K562 (cell line): ENCODE measurements at regions not wholly inside any gene's neighbourhood (a gene's known extent, or its start where the extent isn't known, plus 50 kb on each side); places are given as distances from the start of the nearest gene placed in this dataset.

ENCODE experiments used
- ATAC-seq: fragments of 200-7000 bp; cut with Tn5 transposase; 3 replicates; pipeline ENCODE4 v1.9.1; 2020; ENCODE audit warnings: moderate library complexity
- BruUV-seq: library from RNA; stranded (reverse); fragments of 400-500 nt; replicated peaks from 2 replicates; lab custom pipeline; 2021; lab: Mats Ljungman, UMichigan
- CTCF ChIA-PET: fragments of 300-600 bp; formaldehyde crosslinking; extraction: SDS; loops from one replicate; lab custom pipeline; 2021; ENCODE audit warnings: low intra/inter-chr PET ratio; lab: Yijun Ruan, JAX
- POLR2A ChIA-PET: fragments of 300-600, 350-650 bp; sonication (Branson Sonifier 250); formaldehyde crosslinking; extraction: SDS; loops from one replicate; lab custom pipeline; 2021; ENCODE audit warnings: antibody characterized with exemption, inconsistent platforms; lab: Yijun Ruan, JAX
- DNase-seq, 4 experiments: peaks; one replicate each; pipeline versions ENCODE4 v3.0.0 to v3.0.0-alpha.2; 2011 to 2018; ENCODE audit warnings: low spot score in 3 of 4, mixed read lengths in 3 of 4; ENCODE audit errors: extremely low read depth in 1 of 4
- FAIRE-seq: peaks from 2 replicates; lab custom pipeline; 2011; peaks lifted over from hg19 to GRCh38; lab: Jason Lieb, UNC
- H2AFZ ChIP-seq: 2 replicates; pipeline ENCODE4 v1.6.0; 2011; ENCODE audit warnings: low read depth, low read length, control low read depth, inconsistent platforms
- H3K27ac ChIP-seq: fragments of 200-600 bp; 3 replicates; pipeline ENCODE4 v1.8.0; 2011; ENCODE audit warnings: low read depth, mild to moderate bottlenecking, control low read depth, inconsistent platforms, low read length, moderate library complexity, mixed read lengths; ENCODE audit errors: extremely low read depth
- H3K27me3 ChIP-seq, 2 experiments: fragments of 300-600 bp in 1 of 2; 2 replicates in 1 of 2; 3 replicates in 1 of 2; pipeline versions ENCODE4 v1.6.0 to v1.8.0; 2011; ENCODE audit warnings: inconsistent platforms in 2 of 2, low read length in 2 of 2, mild to moderate bottlenecking in 1 of 2, mixed read lengths in 1 of 2, moderate library complexity in 1 of 2; ENCODE audit not compliant: control insufficient read depth in 2 of 2, insufficient read depth in 2 of 2
- H3K36me3 ChIP-seq: fragments of 300-600 bp; 3 replicates; pipeline ENCODE4 v1.8.0; 2011; ENCODE audit warnings: mild to moderate bottlenecking, low read length, inconsistent platforms; ENCODE audit not compliant: control insufficient read depth, insufficient read depth
- H3K4me1 ChIP-seq, 2 experiments: fragments of 200-600 bp in 1 of 2; replicated peaks in 1 of 2; 2 replicates in 1 of 2; 3 replicates in 1 of 2; pipeline versions ENCODE4 v1.5.1 to v1.8.0; 2011; ENCODE audit warnings: inconsistent platforms in 2 of 2, low read length in 2 of 2, mild to moderate bottlenecking in 1 of 2, mixed read lengths in 1 of 2, moderate library complexity in 1 of 2; ENCODE audit not compliant: control insufficient read depth in 2 of 2, insufficient read depth in 2 of 2
- H3K4me2 ChIP-seq: 2 replicates; pipeline ENCODE4 v1.6.1; 2011; ENCODE audit warnings: low read length, control low read depth, inconsistent platforms, mixed read lengths; ENCODE audit not compliant: insufficient read depth
- H3K4me3 ChIP-seq: fragments of 200-600 bp; sonication (generic), shearing (Covaris generic); 2 replicates; pipeline ENCODE4 v1.5.1; 2016; ENCODE audit warnings: control low read depth, inconsistent platforms
- H3K79me2 ChIP-seq: fragments of 200-600 bp; 3 replicates; pipeline ENCODE4 v1.8.0; 2011; ENCODE audit warnings: low read length, inconsistent platforms; ENCODE audit not compliant: control insufficient read depth, insufficient read depth
- H3K9ac ChIP-seq, 2 experiments: 2 replicates each; pipeline versions ENCODE4 v1.6.0 to v1.6.1; 2011; ENCODE audit warnings: low read depth in 2 of 2, low read length in 2 of 2, control low read depth in 1 of 2, inconsistent platforms in 1 of 2, mild to moderate bottlenecking in 1 of 2, mixed read lengths in 1 of 2; ENCODE audit not compliant: insufficient read depth in 1 of 2
- H3K9me1 ChIP-seq: one replicate; pipeline ENCODE4 v1.6.0; 2011; ENCODE audit warnings: inconsistent platforms, mild to moderate bottlenecking, low read length, moderate library complexity; ENCODE audit not compliant: control insufficient read depth, insufficient read depth
- H3K9me3 ChIP-seq: replicated peaks from 2 replicates; pipeline ENCODE4 v1.5.1; 2011; ENCODE audit warnings: low read depth, low read length, inconsistent platforms; ENCODE audit not compliant: control insufficient read depth, insufficient read depth
- H4K20me1 ChIP-seq: replicated peaks from 2 replicates; pipeline ENCODE4 v1.6.1; 2011; ENCODE audit warnings: low read length, inconsistent platforms, mixed read lengths; ENCODE audit not compliant: control insufficient read depth, insufficient read depth
- BRCA1 ChIP-seq, 2 experiments: fragments of 450-650 bp in 1 of 2; sonication (generic) in 1 of 2; formaldehyde crosslinking in 1 of 2; IDR thresholded peaks; 2 replicates each; pipeline versions ENCODE4 v1.5.0 to v1.6.1; 2017 to 2020; ENCODE audit warnings: mild to moderate bottlenecking in 1 of 2, missing genetic modification reagents in 1 of 2
- COPS2 ChIP-seq: fragments of 450-650 bp; conservative IDR thresholded peaks from 2 replicates; pipeline ENCODE4 v1.6.1; 2016; ENCODE audit warnings: mild to moderate bottlenecking, moderate library complexity
- CREB5 ChIP-seq: fragments of 250-450 bp; sonication (Bioruptor Pico); IDR thresholded peaks from 2 replicates; pipeline ENCODE4 v1.5.0; 2020; ENCODE audit warnings: mild to moderate bottlenecking
- CSDE1 ChIP-seq, 2 experiments: fragments of 450-650 bp; IDR thresholded peaks; 2 replicates each; pipeline ENCODE4 v1.6.1; 2016; ENCODE audit warnings: mild to moderate bottlenecking in 1 of 2
- HCFC1 ChIP-seq: IDR thresholded peaks from 2 replicates; pipeline ENCODE4 v1.6.1; 2012; ENCODE audit warnings: low read depth, low read length, improper control_type of control experiment
- MCM2 ChIP-seq: fragments of 450-650 bp; IDR thresholded peaks from 2 replicates; pipeline ENCODE4 v1.6.1; 2017; ENCODE audit warnings: low read depth, mild to moderate bottlenecking
- TSHZ1 ChIP-seq: fragments of 250-450 bp; sonication (Bioruptor Pico); IDR thresholded peaks from 2 replicates; pipeline ENCODE4 v1.4.0; 2020; ENCODE audit warnings: mild to moderate bottlenecking, moderate library complexity
- ZNF12 ChIP-seq: sonication (generic); formaldehyde crosslinking; IDR thresholded peaks from 2 replicates; pipeline ENCODE4 v1.4.0; 2020; ENCODE audit warnings: mild to moderate bottlenecking, missing genetic modification reagents
- ZSCAN29 ChIP-seq: fragments of 450-650 bp; IDR thresholded peaks from 2 replicates; pipeline ENCODE4 v1.6.1; 2017
- WGBS: fragments of 100-300 bp; shearing (Covaris generic); methylation state at CpG from one replicate; pipeline ENCODE4 v1.1.6; 2016; ENCODE audit warnings: low coverage, mixed read lengths; ENCODE audit not compliant: insufficient coverage; ENCODE audit errors: missing lambda C conversion rate; 5-methylcytosine and 5-hydroxymethylcytosine counted together
- in situ Hi-C: fragments of 300-500 bp; cut with MboI; formaldehyde crosslinking; loops from 4 replicates; pipeline ENCODE4 v1.15.0; 2018; ENCODE audit warnings: inconsistent platforms, mixed read lengths
- intact Hi-C: fragments of 100-400 bp; cut with micrococcal nuclease; formaldehyde crosslinking; loops from 2 replicates; pipeline ENCODE4 v1.14.2; 2022

GRCh38 chr13:44045180-44045562, 165.5 kb downstream of the LACC1 start:
- no peak for ATAC-seq
- 0% methylated on average over 3 of the region's 3 CpGs for WGBS
- no peak for TF ChIP-seq ZNF12
- TF ChIP-seq CREB5 (CRISPR knock-in tag), result no peak
- no peak for TF ChIP-seq COPS2
- TF ChIP-seq HCFC1, result no peak
- no peak for TF ChIP-seq MCM2
- TF ChIP-seq CSDE1 (IDR thresholded peaks at IDR 0.05), result no peak
- no peak for TF ChIP-seq BRCA1 (IDR thresholded peaks at IDR 0.05)
- no peak for TF ChIP-seq BRCA1 (CRISPR knock-in tag; IDR thresholded peaks at IDR 0.05)
- no peak for TF ChIP-seq TSHZ1 (CRISPR knock-in tag)
- no peak for TF ChIP-seq ZSCAN29
- no TSS peak for BruUV-seq
- H3K9me1 ChIP-seq, result no peaks in the 10 kb centered on the region
- no peaks in the 10 kb centered on the region for H3K4me1 ChIP-seq
- H3K9ac ChIP-seq, result no peak overlapping the region
- no peaks in the 10 kb centered on the region; a peak in 1 of 5 replicates for H3K27me3 ChIP-seq
- H3K79me2 ChIP-seq, result no peaks in the 10 kb centered on the region
- intact Hi-C loops, result no loop called here
- CTCF ChIA-PET, result no interaction called here
- no peak overlapping the region for H3K4me2 ChIP-seq
- H4K20me1 ChIP-seq, result no peaks in the 10 kb centered on the region
- no peak overlapping the region for H3K4me3 ChIP-seq
- H2AFZ ChIP-seq, result no peak overlapping the region
- H3K36me3 ChIP-seq, result no peaks in the 10 kb centered on the region
- POLR2A ChIA-PET, result interaction anchor here (1.9 kb wide), 1 partner anchor 24 kb away, joined by 4 read pairs; no protein-coding TSS in a partner anchor
- no peak overlapping the region for H3K27ac ChIP-seq
- no peak for DNase-seq
- FAIRE-seq, result no peak
- H3K9me3 ChIP-seq, result no peaks in the 10 kb centered on the region
- in situ Hi-C loops, result loop anchor here (25.0 kb wide), 1 partner anchor 417 kb away; no protein-coding TSS in a partner anchor
